H1 (cell line): ENCODE measurements at regions not wholly inside any gene's neighbourhood (a gene's known extent, or its start where the extent isn't known, plus 50 kb on each side); places are given as distances from the start of the nearest gene placed in this dataset.

Experiments used
- KDM1A ChIP-seq: fragments of 200-600, 300-600 bp; sonication (generic); IDR thresholded peaks from 2 replicates; pipeline ENCODE4 v1.7.1; 2016; ENCODE audit warnings: mild to moderate bottlenecking, low read length, borderline replicate concordance
- RNF2 ChIP-seq: fragments of 200-900, 300-1000 bp; sonication (generic); IDR thresholded peaks from 2 replicates; pipeline ENCODE4 v1.7.1; 2016; ENCODE audit warnings: borderline replicate concordance, low read depth, mild to moderate bottlenecking, antibody characterized with exemption, low read length; ENCODE audit not compliant: poor library complexity, severe bottlenecking; ENCODE audit errors: missing control alignments
- SIX5 ChIP-seq: IDR thresholded peaks from 2 replicates; pipeline ENCODE4 v1.6.1; 2011; ENCODE audit warnings: mild to moderate bottlenecking, low read depth, low read length
- TAF7 ChIP-seq: optimal IDR thresholded peaks from 2 replicates; pipeline ENCODE3; 2011; ENCODE audit warnings: low read depth, mild to moderate bottlenecking, inconsistent platforms, low read length, moderate library complexity, borderline replicate concordance
- TBP ChIP-seq: IDR thresholded peaks from 2 replicates; pipeline ENCODE4 v1.6.1; 2011; ENCODE audit warnings: low read depth, low read length, improper control_type of control experiment
- TF ChIP-seq, protein P1 (sequence below): fragments of 300-600 bp; sonication (generic); IDR thresholded peaks from 2 replicates; pipeline ENCODE4 v1.7.1; 2012; ENCODE audit warnings: low read length, moderate library complexity, mild to moderate bottlenecking, inconsistent platforms; ENCODE audit not compliant: insufficient replicate concordance

DNA sequence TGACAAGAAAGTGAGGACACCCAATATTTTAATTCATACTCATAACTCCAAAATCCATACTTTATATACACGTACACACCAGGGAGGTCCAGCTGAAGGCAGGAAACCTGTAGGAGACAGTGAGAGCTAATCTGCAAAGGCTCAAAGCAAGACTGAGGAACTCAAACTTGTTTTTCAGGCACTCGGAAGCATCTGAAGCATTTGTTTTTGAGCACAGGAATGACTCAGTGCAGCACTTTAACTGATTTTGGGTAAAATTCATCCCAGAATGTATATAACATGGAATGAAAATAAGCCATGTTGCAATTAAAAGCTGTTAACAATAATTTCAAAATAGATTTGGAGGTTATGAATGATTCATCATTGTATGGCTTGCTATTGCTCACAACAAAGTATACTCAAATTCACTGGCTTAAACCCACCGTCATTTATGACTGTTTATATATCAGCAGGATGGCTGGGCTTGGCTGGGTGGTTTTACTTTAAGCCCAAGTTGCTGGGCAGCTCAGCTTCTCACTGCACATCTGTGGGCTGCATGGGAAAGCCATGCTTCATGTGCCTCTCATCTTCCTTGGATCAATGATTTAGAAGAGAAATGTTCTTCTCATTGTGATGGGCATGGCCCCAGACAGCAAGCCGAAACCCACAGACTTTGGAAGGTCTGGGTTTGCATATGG is 177.0 kb downstream of the RFC3 start (continued):
- TF ChIP-seq SIX5, result no peak
- no peak for TF ChIP-seq TAF7
- TF ChIP-seq TBP, result no peak
- TF ChIP-seq RNF2, result no peak
- TF ChIP-seq, protein P1, sequence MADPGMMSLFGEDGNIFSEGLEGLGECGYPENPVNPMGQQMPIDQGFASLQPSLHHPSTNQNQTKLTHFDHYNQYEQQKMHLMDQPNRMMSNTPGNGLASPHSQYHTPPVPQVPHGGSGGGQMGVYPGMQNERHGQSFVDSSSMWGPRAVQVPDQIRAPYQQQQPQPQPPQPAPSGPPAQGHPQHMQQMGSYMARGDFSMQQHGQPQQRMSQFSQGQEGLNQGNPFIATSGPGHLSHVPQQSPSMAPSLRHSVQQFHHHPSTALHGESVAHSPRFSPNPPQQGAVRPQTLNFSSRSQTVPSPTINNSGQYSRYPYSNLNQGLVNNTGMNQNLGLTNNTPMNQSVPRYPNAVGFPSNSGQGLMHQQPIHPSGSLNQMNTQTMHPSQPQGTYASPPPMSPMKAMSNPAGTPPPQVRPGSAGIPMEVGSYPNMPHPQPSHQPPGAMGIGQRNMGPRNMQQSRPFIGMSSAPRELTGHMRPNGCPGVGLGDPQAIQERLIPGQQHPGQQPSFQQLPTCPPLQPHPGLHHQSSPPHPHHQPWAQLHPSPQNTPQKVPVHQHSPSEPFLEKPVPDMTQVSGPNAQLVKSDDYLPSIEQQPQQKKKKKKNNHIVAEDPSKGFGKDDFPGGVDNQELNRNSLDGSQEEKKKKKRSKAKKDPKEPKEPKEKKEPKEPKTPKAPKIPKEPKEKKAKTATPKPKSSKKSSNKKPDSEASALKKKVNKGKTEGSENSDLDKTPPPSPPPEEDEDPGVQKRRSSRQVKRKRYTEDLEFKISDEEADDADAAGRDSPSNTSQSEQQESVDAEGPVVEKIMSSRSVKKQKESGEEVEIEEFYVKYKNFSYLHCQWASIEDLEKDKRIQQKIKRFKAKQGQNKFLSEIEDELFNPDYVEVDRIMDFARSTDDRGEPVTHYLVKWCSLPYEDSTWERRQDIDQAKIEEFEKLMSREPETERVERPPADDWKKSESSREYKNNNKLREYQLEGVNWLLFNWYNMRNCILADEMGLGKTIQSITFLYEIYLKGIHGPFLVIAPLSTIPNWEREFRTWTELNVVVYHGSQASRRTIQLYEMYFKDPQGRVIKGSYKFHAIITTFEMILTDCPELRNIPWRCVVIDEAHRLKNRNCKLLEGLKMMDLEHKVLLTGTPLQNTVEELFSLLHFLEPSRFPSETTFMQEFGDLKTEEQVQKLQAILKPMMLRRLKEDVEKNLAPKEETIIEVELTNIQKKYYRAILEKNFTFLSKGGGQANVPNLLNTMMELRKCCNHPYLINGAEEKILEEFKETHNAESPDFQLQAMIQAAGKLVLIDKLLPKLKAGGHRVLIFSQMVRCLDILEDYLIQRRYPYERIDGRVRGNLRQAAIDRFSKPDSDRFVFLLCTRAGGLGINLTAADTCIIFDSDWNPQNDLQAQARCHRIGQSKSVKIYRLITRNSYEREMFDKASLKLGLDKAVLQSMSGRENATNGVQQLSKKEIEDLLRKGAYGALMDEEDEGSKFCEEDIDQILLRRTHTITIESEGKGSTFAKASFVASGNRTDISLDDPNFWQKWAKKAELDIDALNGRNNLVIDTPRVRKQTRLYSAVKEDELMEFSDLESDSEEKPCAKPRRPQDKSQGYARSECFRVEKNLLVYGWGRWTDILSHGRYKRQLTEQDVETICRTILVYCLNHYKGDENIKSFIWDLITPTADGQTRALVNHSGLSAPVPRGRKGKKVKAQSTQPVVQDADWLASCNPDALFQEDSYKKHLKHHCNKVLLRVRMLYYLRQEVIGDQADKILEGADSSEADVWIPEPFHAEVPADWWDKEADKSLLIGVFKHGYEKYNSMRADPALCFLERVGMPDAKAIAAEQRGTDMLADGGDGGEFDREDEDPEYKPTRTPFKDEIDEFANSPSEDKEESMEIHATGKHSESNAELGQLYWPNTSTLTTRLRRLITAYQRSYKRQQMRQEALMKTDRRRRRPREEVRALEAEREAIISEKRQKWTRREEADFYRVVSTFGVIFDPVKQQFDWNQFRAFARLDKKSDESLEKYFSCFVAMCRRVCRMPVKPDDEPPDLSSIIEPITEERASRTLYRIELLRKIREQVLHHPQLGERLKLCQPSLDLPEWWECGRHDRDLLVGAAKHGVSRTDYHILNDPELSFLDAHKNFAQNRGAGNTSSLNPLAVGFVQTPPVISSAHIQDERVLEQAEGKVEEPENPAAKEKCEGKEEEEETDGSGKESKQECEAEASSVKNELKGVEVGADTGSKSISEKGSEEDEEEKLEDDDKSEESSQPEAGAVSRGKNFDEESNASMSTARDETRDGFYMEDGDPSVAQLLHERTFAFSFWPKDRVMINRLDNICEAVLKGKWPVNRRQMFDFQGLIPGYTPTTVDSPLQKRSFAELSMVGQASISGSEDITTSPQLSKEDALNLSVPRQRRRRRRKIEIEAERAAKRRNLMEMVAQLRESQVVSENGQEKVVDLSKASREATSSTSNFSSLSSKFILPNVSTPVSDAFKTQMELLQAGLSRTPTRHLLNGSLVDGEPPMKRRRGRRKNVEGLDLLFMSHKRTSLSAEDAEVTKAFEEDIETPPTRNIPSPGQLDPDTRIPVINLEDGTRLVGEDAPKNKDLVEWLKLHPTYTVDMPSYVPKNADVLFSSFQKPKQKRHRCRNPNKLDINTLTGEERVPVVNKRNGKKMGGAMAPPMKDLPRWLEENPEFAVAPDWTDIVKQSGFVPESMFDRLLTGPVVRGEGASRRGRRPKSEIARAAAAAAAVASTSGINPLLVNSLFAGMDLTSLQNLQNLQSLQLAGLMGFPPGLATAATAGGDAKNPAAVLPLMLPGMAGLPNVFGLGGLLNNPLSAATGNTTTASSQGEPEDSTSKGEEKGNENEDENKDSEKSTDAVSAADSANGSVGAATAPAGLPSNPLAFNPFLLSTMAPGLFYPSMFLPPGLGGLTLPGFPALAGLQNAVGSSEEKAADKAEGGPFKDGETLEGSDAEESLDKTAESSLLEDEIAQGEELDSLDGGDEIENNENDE, result no peak
- TF ChIP-seq KDM1A, result no peak
